ENCODE measurements at regions not wholly inside any gene's neighbourhood (a gene's known extent, or its start where the extent isn't known, plus 50 kb on each side); places are given as distances from the start of the nearest gene placed in this dataset.
A peak's percentile ranks its signal among the peaks of the same experiment; 100 is the strongest.

DNA sequence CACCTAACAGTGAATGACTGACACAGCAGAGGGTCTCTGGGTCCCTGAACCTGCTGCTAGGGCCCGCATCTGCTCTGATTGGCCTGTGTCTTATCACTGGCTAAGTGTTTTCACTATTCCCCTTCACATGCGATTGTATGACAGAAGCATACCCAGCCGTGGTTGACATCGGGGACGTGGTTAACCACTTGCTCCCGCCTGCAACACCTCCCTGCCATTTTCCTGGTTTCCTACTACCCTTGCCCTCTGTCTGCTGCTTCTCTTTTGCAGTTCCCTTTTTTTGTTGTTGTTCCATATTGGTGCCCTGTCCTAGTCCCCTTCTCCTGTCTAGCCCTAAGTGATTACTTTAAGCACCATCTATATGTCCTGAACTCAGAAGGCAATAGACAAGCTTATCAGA, 177.0 kb downstream of the RGS9 start:
- Histone ChIP-seq H3K36me3 (no peaks in the 10 kb centered on the region), H3K9me3 (no peaks in the 10 kb centered on the region), H3K27ac (no peak overlapping the region), H3K27me3 (ENCODE audit: low read depth) (no peaks in the 10 kb centered on the region), H3K4me3 (no peak overlapping the region), H3K4me1 (peaks cover 15% of the 10 kb centered on the region)
- ATAC-seq = no peak
- no peak for TF ChIP-seq CTCF (IDR thresholded peaks at IDR 0.05)
- DNase-seq = no peak
- intact Hi-C loops (cut with DNase I) = no loop called here

- Histone ChIP-seq H3K27me3 (ENCODE audit: low read depth) (no peaks in the 10 kb centered on the region), H3K9me3 (no peaks in the 10 kb centered on the region), H3K4me1 (peaks cover 15% of the 10 kb centered on the region), H3K4me3 (no peak overlapping the region), H3K27ac (no peak overlapping the region), H3K36me3 (no peaks in the 10 kb centered on the region)
- intact Hi-C loops (cut with DNase I) = no loop called here
- DNase-seq (no peak), ATAC-seq (peak in 1 of 2 donors; percentile 25)
- TF ChIP-seq CTCF (IDR thresholded peaks at IDR 0.05) = no peak
Observed at GRCh38 chr17:65312718-65313377, 175.7 kb downstream of the RGS9 start.

GRCh38 chr17:65311261-65311660, 174.1 kb downstream of the RGS9 start:
- H3K4me1 ChIP-seq = peaks cover 15% of the 10 kb centered on the region
- intact Hi-C loops (cut with DNase I) = no loop called here
- no peak for TF ChIP-seq CTCF (IDR thresholded peaks at IDR 0.05)
- ATAC-seq (no peak), DNase-seq (no peak)
- H3K36me3 ChIP-seq = no peaks in the 10 kb centered on the region
- no peak overlapping the region for H3K27ac ChIP-seq
- no peaks in the 10 kb centered on the region for H3K27me3 ChIP-seq (ENCODE audit: low read depth)
- no peak overlapping the region for H3K4me3 ChIP-seq
- H3K9me3 ChIP-seq = no peaks in the 10 kb centered on the region

DNA sequence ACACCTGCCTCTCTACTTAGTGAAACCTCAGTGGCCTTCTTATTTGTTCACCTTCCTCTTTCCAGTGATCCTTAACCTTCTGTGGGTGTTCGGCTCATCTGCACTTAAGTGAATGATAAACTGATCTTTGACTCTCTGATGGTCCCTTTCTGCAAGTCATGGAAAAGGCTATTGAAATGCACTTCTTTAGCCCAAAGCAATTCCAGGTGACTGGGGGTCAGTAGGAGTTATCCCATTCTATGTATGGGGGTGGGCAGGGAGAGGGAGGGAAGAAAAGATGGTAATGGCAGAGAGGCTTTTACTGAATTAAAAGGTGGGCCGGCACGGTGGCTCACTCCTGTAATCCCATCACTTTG, 170.8 kb downstream of the RGS9 start:
- no peak for TF ChIP-seq CTCF (IDR thresholded peaks at IDR 0.05)
- Histone ChIP-seq H3K4me3 (no peak overlapping the region), H3K9me3 (no peaks in the 10 kb centered on the region), H3K27me3 (ENCODE audit: low read depth) (no peaks in the 10 kb centered on the region), H3K27ac (no peak overlapping the region), H3K4me1 (peaks cover 15% of the 10 kb centered on the region), H3K36me3 (no peaks in the 10 kb centered on the region)
- ATAC-seq (no peak), DNase-seq (no peak)
- intact Hi-C loops (cut with DNase I) = no loop called here

DNA sequence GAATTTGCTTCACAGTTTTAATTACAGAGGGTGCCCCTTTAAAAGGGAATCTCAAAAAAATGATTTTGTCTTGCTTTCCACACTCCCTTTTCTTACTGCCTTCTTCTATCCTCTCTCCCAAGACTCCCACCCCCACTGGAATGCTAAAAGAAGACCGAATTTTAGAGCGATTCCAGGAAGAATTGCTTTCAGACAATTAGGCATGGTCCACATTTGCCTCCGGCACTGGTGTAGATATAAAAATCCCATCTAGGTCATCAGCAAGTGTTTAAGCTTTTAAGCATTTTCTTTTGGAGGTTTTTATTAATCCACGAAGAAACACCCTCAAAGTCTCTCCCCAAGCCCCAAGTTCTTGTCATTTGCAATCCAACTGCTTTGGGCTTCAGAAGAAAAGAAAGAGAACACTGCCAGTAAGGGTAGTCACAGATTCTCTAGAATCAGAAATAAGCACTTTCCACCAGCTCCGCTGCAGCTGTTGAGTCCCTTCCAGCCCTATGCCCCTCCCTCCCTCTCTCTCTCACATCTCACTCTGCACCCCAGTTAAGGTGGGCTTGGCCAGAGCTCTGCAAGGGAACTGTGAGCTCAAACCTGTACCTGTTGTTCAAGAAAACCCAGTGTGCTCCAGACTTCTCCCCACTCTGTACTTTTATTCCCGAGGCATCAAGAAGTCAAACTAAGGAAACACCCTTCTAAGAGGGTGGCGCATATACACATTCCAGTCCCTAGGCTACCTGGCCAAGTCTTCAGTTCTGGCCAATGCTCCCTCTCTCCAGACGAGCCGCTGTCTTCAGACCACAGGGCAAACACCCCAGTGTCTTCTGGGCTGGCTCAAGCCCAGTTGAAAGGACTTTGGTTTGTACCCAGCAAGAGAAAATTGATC, 170.2 kb downstream of the RGS9 start:
- Histone ChIP-seq H3K4me1 (peaks cover 12% of the 10 kb centered on the region), H3K27me3 (ENCODE audit: low read depth) (no peaks in the 10 kb centered on the region), H3K4me3 (no peak overlapping the region), H3K36me3 (no peaks in the 10 kb centered on the region), H3K27ac (no peak overlapping the region), H3K9me3 (no peaks in the 10 kb centered on the region)
- ATAC-seq = no peak
- DNase-seq = no peak
- intact Hi-C loops (cut with DNase I) = no loop called here
- TF ChIP-seq CTCF (IDR thresholded peaks at IDR 0.05) = no peak

Measured in lower lobe of right lung (tissue), 2 donors.